ENCODE measurements at regions not wholly inside any gene's neighbourhood (a gene's known extent, or its start where the extent isn't known, plus 50 kb on each side); places are given as distances from the start of the nearest gene placed in this dataset.

- no peaks in the 10 kb centered on the region for H3K27me3 Mint-ChIP-seq (ENCODE audit: low read depth in 3 of 3)
- peaks cover 4 to 25% (median 13%) of the 10 kb centered on the region in 6 donors for H3K9me3 Mint-ChIP-seq
- no peak overlapping the region for H3K4me3 Mint-ChIP-seq
Observed at GRCh38 chr6:101279410-101279809, 114.1 kb upstream of the GRIK2 start.

DNA sequence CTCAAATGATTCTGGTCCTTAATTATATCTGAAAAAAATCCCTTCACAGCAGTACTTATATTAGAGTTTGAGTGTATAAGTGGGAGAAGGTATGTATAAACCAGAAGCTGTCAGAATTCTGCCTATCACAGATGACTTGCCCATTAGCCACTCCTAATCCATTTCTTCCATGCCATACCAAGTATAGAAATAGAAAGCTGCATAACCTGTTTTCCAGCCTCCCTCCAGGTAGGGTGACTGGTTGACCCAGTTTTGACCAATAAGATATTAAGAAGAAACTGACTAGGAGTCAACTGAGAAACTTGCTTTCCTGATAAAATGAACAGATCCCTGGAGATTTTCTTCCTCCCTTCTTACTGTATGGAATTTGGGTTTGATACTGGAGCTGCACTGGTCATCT, 112.2 kb upstream of the GRIK2 start:
- H3K4me3 Mint-ChIP-seq: no peak overlapping the region
- H3K4me1 Mint-ChIP-seq: no peaks in the 10 kb centered on the region
- no peak overlapping the region for H3K27ac Mint-ChIP-seq
- peaks cover 4 to 25% (median 20%) of the 10 kb centered on the region in 6 donors for H3K9me3 Mint-ChIP-seq
- no peaks in the 10 kb centered on the region for H3K36me3 Mint-ChIP-seq
- no peaks in the 10 kb centered on the region for H3K27me3 Mint-ChIP-seq (ENCODE audit: low read depth in 3 of 3)
- no peak for DNase-seq

More at GRCh38 chr6:101279410-101279809, 114.1 kb upstream of the GRIK2 start:
- H3K27ac Mint-ChIP-seq: no peak overlapping the region
- no peak for DNase-seq
- H3K4me1 Mint-ChIP-seq: no peaks in the 10 kb centered on the region
- no peaks in the 10 kb centered on the region for H3K36me3 Mint-ChIP-seq

- DNase-seq: no peak
- Mint-ChIP-seq H3K36me3 (no peaks in the 10 kb centered on the region), H3K9me3 (peaks cover 6 to 29% (median 24%) of the 10 kb centered on the region in 6 donors), H3K4me1 (no peaks in the 10 kb centered on the region), H3K4me3 (no peak overlapping the region), H3K27me3 (ENCODE audit: low read depth in 3 of 3) (no peaks in the 10 kb centered on the region), H3K27ac (no peak overlapping the region)
Observed at GRCh38 chr6:101284131-101284530, 109.4 kb upstream of the GRIK2 start.

- Mint-ChIP-seq H3K27ac (no peak overlapping the region), H3K36me3 (no peaks in the 10 kb centered on the region), H3K9me3 (peaks cover 6 to 38% (median 18%) of the 10 kb centered on the region in 6 donors), H3K4me3 (no peak overlapping the region), H3K4me1 (no peaks in the 10 kb centered on the region), H3K27me3 (ENCODE audit: low read depth in 3 of 3) (no peaks in the 10 kb centered on the region)
- DNase-seq: no peak
Observed at GRCh38 chr6:101286146-101286545, 107.4 kb upstream of the GRIK2 start.

- Mint-ChIP-seq H3K4me1 (no peaks in the 10 kb centered on the region), H3K27ac (no peak overlapping the region), H3K27me3 (ENCODE audit: low read depth in 3 of 3) (peaks cover 0 to 2% (median 0%) of the 10 kb centered on the region in 3 donors), H3K9me3 (peaks cover 4 to 59% (median 25%) of the 10 kb centered on the region in 6 donors), H3K36me3 (no peaks in the 10 kb centered on the region), H3K4me3 (no peak overlapping the region)
- no peak for DNase-seq
Observed at GRCh38 chr6:101290346-101290745, 103.2 kb upstream of the GRIK2 start.

GRCh38 chr6:101294051-101294638, 99.4 kb upstream of the GRIK2 start:
- DNase-seq: no peak
- Mint-ChIP-seq H3K9me3 (peaks cover 2 to 54% (median 21%) of the 10 kb centered on the region in 6 donors), H3K27ac (no peak overlapping the region), H3K36me3 (no peaks in the 10 kb centered on the region), H3K4me3 (no peak overlapping the region), H3K4me1 (no peaks in the 10 kb centered on the region), H3K27me3 (ENCODE audit: low read depth in 3 of 3) (peaks cover 0 to 2% (median 0%) of the 10 kb centered on the region in 3 donors)

DNA sequence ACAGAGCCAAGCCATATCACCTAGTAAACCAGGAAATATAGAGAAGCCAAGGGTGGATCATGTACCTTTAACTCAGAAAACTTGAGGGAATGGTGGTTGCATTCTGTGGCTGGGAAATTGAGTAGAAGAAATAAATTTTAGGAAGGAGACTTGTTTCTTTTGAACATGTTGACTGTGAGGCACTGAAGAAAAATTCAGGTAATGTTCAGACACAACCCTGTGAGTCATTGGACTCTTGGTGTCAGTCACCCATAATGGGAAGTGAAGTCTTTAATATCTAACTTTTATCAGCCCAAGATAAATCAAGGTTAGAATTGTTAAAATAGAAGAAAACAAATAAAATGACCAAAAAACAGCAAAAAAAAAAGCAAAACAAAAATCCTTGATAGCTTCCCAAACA, 98.8 kb upstream of the GRIK2 start:
- Mint-ChIP-seq H3K4me3 (no peak overlapping the region), H3K9me3 (peaks cover 2 to 52% (median 21%) of the 10 kb centered on the region in 6 donors), H3K4me1 (no peaks in the 10 kb centered on the region), H3K36me3 (no peaks in the 10 kb centered on the region), H3K27me3 (ENCODE audit: low read depth in 3 of 3) (peaks cover 0 to 2% (median 0%) of the 10 kb centered on the region in 3 donors), H3K27ac (no peak overlapping the region)
- DNase-seq: no peak

- Mint-ChIP-seq H3K27ac (no peak overlapping the region), H3K4me1 (no peaks in the 10 kb centered on the region), H3K4me3 (no peak overlapping the region), H3K36me3 (no peaks in the 10 kb centered on the region), H3K9me3 (peaks cover 3 to 44% (median 25%) of the 10 kb centered on the region in 6 donors), H3K27me3 (ENCODE audit: low read depth in 3 of 3) (peaks cover 0 to 2% (median 0%) of the 10 kb centered on the region in 3 donors)
- DNase-seq: no peak
Observed at GRCh38 chr6:101296169-101296960, 97.1 kb upstream of the GRIK2 start.

DNA sequence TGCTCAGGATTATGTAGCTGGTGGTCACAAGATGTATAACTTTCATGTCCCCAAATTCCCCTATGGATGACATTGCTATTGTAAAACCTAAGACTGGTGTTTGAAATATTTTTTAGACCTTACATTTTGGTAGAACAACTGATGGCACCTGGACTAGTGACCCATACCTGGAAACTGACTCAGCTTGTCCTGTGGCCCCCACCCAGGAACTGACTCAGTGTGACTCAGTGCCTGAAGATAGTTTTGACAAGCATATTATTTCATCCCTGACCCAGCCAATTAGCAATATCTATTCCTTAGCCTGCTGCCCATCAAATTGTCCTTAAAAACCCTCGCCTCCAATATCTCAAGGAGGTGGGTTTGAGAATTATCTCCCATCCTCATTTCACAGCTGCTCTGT, 90.9 kb upstream of the GRIK2 start:
- Mint-ChIP-seq H3K4me3 (no peak overlapping the region), H3K9me3 (peaks cover 3 to 45% (median 26%) of the 10 kb centered on the region in 6 donors)

GRCh38 chr6:101303495-101303894, 90.0 kb upstream of the GRIK2 start:
- DNase-seq: no peak
- Mint-ChIP-seq H3K9me3 (peaks cover 3 to 48% (median 27%) of the 10 kb centered on the region in 6 donors), H3K27me3 (ENCODE audit: low read depth in 3 of 3) (peaks cover 0 to 2% (median 0%) of the 10 kb centered on the region in 3 donors), H3K27ac (no peak overlapping the region), H3K4me3 (no peak overlapping the region), H3K36me3 (no peaks in the 10 kb centered on the region), H3K4me1 (no peaks in the 10 kb centered on the region)

More for the DNA sequence above, 90.9 kb upstream of the GRIK2 start:
- H3K27me3 Mint-ChIP-seq (ENCODE audit: low read depth in 3 of 3): peaks cover 0 to 2% (median 0%) of the 10 kb centered on the region in 3 donors
- no peak for DNase-seq
- no peaks in the 10 kb centered on the region for H3K36me3 Mint-ChIP-seq
- H3K4me1 Mint-ChIP-seq: no peaks in the 10 kb centered on the region
- no peak overlapping the region for H3K27ac Mint-ChIP-seq

DNA sequence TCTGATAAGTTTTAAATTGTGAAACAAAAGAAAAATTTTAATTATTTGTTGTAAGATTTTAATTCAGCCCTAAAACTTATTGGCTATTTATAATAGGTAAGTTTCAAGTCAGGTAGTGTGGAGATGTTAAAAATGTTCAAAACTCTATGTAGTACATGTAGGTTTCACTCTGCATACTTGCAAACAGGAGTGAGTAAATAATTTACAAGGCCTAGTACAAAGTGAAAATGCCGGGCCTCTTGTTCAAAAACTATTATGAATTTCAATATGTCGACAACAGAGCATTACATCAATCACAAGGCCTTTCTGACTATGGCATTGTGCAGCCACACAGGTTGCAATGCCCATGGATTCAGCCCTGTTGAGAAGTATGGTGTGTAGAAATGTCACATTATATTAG, 80.9 kb upstream of the GRIK2 start:
- Mint-ChIP-seq H3K27ac (no peak overlapping the region), H3K4me1 (no peaks in the 10 kb centered on the region), H3K27me3 (ENCODE audit: low read depth in 3 of 3) (no peaks in the 10 kb centered on the region), H3K9me3 (peaks cover 4 to 30% (median 18%) of the 10 kb centered on the region in 6 donors), H3K4me3 (no peak overlapping the region), H3K36me3 (no peaks in the 10 kb centered on the region)
- DNase-seq: no peak

DNA sequence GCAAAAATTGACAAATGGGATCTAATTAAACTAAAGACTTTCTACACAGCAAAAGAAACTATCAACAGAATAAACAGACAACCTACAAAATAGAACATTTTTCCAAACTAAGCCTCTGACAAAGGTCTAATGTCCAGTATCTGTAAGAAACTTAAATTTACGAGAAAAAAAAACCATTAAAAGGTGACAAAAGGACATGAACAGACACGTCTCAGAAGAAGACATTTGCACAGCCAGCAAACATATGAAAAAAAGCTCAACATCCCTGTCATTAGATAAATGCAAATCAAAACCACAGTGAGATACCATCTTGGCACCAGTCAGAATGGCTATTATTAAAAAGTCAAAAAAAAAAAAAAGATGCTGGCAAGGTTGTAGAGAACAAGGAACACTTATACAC, 70.6 kb upstream of the GRIK2 start:
- Mint-ChIP-seq H3K36me3 (no peaks in the 10 kb centered on the region), H3K9me3 (peaks cover 5 to 48% (median 22%) of the 10 kb centered on the region in 6 donors), H3K4me1 (no peaks in the 10 kb centered on the region), H3K4me3 (no peak overlapping the region), H3K27me3 (ENCODE audit: low read depth in 3 of 3) (peaks cover 0 to 2% (median 0%) of the 10 kb centered on the region in 3 donors), H3K27ac (no peak overlapping the region)
- no peak for DNase-seq

DNA sequence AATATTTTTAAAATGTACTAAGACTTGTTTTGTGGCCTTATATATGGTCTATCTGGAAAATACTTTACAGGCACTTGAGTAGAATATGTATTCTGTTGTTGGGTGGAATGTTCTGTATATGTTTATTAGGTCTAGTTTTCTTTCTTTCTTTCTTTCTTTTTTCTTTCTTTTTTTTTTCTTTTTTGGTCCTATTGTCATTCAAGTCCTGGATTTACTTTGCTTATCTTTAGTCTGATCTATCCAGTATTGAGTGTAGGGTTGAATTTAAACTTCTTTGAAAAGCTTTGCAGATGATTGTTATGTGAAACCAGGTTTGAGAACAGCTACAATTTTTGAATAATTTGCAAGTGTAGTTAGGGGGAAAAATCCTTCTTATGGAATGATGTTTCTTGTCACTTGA, 67.1 kb upstream of the GRIK2 start:
- peaks cover 0 to 2% (median 0%) of the 10 kb centered on the region in 3 donors for H3K27me3 Mint-ChIP-seq (ENCODE audit: low read depth in 3 of 3)
- H3K4me3 Mint-ChIP-seq: no peak overlapping the region
- no peaks in the 10 kb centered on the region for H3K4me1 Mint-ChIP-seq
- peaks cover 9 to 43% (median 21%) of the 10 kb centered on the region in 6 donors for H3K9me3 Mint-ChIP-seq
- H3K36me3 Mint-ChIP-seq: no peaks in the 10 kb centered on the region
- no peak for DNase-seq
- no peak overlapping the region for H3K27ac Mint-ChIP-seq

GRCh38 chr6:101341926-101342325, 51.6 kb upstream of the GRIK2 start:
- Mint-ChIP-seq H3K4me3 (no peak overlapping the region), H3K27ac (no peak overlapping the region), H3K9me3 (peaks cover 23 to 65% (median 42%) of the 10 kb centered on the region in 6 donors), H3K36me3 (peaks cover 0 to 4% (median 0%) of the 10 kb centered on the region in 3 donors), H3K27me3 (ENCODE audit: low read depth in 3 of 3) (peaks cover 0 to 2% (median 0%) of the 10 kb centered on the region in 3 donors), H3K4me1 (no peaks in the 10 kb centered on the region)
- DNase-seq: no peak

Measured in immature natural killer cell (primary cell).